SU-DHL-6 (cell line): ENCODE measurements at regions not wholly inside any gene's neighbourhood (a gene's known extent, or its start where the extent isn't known, plus 50 kb on each side); places are given as distances from the start of the nearest gene placed in this dataset.
"Not testable (repeated sequence)": the region's sequence is repeated elsewhere in the genome, so short reads cannot be mapped to it uniquely, and the experiment has no call there.

ENCODE experiments used
- H2AFZ ChIP-seq: fragments of 200-600 bp; sonication (generic); 2 replicates; pipeline ENCODE4 v1.6.1; 2014; ENCODE audit warnings: low read depth, mild to moderate bottlenecking, moderate library complexity, mixed read lengths, antibody characterized with exemption, low read length; ENCODE audit not compliant: severe bottlenecking
- H3F3A ChIP-seq: fragments of 200-600 bp; shearing (Covaris generic); 2 replicates; pipeline ENCODE4 v1.6.0; 2016; ENCODE audit warnings: antibody characterized with exemption, mild to moderate bottlenecking; ENCODE audit not compliant: insufficient read depth
- H3K27ac ChIP-seq: fragments of 200-600 bp; sonication (generic); 2 replicates; pipeline ENCODE4 v1.5.1; 2016; ENCODE audit warnings: low read depth, mild to moderate bottlenecking, low read length, moderate library complexity, mixed read lengths
- H3K27me3 ChIP-seq: fragments of 200-600 bp; sonication (generic), shearing (Covaris generic); 2 replicates; pipeline ENCODE4 v1.6.0; 2014; ENCODE audit warnings: mild to moderate bottlenecking, low read length
- H3K36me3 ChIP-seq: fragments of 200-600 bp; sonication (generic); 2 replicates; pipeline ENCODE4 v1.6.1; 2014; ENCODE audit warnings: mild to moderate bottlenecking, low read length, mixed read lengths
- H3K4me2 ChIP-seq: fragments of 300-600, 200-600 bp; shearing (Covaris generic), sonication (generic); 2 replicates; pipeline ENCODE4 v1.6.0; 2014; ENCODE audit warnings: low read length, low read depth, mild to moderate bottlenecking; ENCODE audit not compliant: poor library complexity, severe bottlenecking
- H3K4me3 ChIP-seq: fragments of 200-600 bp; sonication (generic); 2 replicates; pipeline ENCODE4 v1.5.1; 2014; ENCODE audit warnings: antibody characterized with exemption, low read length, mild to moderate bottlenecking, mixed read lengths; ENCODE audit not compliant: insufficient read depth, poor library complexity, severe bottlenecking
- H3K79me2 ChIP-seq: fragments of 200-600 bp; sonication (generic); 2 replicates; pipeline ENCODE4 v1.6.1; 2014; ENCODE audit warnings: mild to moderate bottlenecking, low read length, moderate library complexity; ENCODE audit not compliant: insufficient read depth
- H3K9ac ChIP-seq: fragments of 200-600 bp; sonication (generic); 2 replicates; pipeline ENCODE4 v1.7.0; 2014; ENCODE audit warnings: mild to moderate bottlenecking, low read length
- H3K9me2 ChIP-seq: fragments of 200-600 bp; sonication (generic); replicated peaks from 2 replicates; pipeline ENCODE4 v1.6.1; 2014; ENCODE audit warnings: low read length; ENCODE audit not compliant: insufficient read depth
- H3K9me3 ChIP-seq: fragments of 200-600 bp; sonication (generic); 2 replicates; pipeline ENCODE4 v1.6.1; 2014; ENCODE audit warnings: low read length, mixed read lengths; ENCODE audit not compliant: insufficient read depth
- H4K20me1 ChIP-seq: fragments of 200-600 bp; sonication (generic); 2 replicates; pipeline ENCODE4 v1.6.1; 2014; ENCODE audit warnings: low read depth, mild to moderate bottlenecking, antibody characterized with exemption, low read length, moderate library complexity, mixed read lengths
- EZH2phosphoT487 ChIP-seq: fragments of 200-600 bp; sonication (generic), shearing (Covaris generic); conservative IDR thresholded peaks from 2 replicates; pipeline ENCODE4 v1.6.1; 2018; ENCODE audit warnings: mild to moderate bottlenecking, antibody characterized with exemption, low read length, moderate library complexity, mixed read lengths
- TF ChIP-seq, protein P1 (sequence below): fragments of 200-600 bp; sonication (generic); IDR thresholded peaks from one replicate; pipeline ENCODE4 v1.5.1; 2017; ENCODE audit warnings: antibody characterized with exemption, mild to moderate bottlenecking, low read length, moderate library complexity; ENCODE audit not compliant: insufficient read depth, poor library complexity, severe bottlenecking

DNA sequence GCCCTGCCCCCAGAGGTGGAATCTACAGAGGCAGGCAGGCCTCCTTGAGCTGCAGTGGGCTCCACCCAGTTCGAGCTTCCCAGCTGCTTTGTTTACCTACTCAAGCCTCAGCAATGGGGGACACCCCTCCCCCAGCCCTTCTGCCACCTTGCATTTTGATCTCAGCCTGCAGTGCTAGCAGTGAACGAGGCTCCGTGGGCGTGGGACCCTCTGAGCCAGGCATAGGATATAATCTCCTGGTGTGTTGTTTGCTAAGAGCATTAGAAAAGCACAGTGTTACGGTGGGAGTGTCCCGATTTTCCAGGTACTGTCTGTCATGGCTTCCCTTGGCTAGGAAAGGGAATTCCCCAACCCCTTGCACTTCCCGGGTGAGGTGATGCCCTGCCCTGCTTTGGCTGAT lies 76.7 kb upstream of the BMP4 start:
- H3K9me3 ChIP-seq, H3K27ac ChIP-seq, H4K20me1 ChIP-seq, H2AFZ ChIP-seq, H3K9ac ChIP-seq, H3F3A ChIP-seq, H3K27me3 ChIP-seq, H3K4me2 ChIP-seq, H3K79me2 ChIP-seq, H3K9me2 ChIP-seq, H3K36me3 ChIP-seq, H3K4me3 ChIP-seq: not testable (repeated sequence)

DNA sequence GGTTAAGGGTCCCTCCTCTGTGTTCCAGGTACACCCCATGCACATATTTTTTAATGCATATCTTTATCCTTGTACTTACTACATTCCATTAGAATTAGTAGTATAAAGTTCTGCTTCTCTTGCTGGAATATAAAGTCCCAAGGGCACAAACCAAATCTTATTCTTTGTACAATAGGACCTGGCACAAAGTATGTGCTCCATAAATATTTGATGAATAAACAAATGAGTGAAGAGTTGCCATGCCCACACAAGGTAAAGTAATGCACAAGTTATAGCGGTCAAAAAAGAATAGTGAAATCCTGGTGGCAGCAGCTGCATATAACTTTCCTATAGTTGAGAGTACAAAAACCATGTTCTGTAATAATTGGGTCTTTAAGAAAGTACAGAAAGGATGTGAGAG lies 82.1 kb upstream of the BMP4 start:
- Histone ChIP-seq H3K4me3 (no peak overlapping the region), H3K79me2 (no peaks in the 10 kb centered on the region), H3K27ac (no peak overlapping the region), H3F3A (no peaks in the 10 kb centered on the region), H2AFZ (no peak overlapping the region), H3K36me3 (no peaks in the 10 kb centered on the region), H3K4me2 (no peak overlapping the region), H3K9me2 (no peaks in the 10 kb centered on the region), H3K9me3 (peaks cover 3% of the 10 kb centered on the region; the same call in 1 of the 2 replicates), H4K20me1 (no peaks in the 10 kb centered on the region), H3K9ac (no peak overlapping the region), H3K27me3 (no peaks in the 10 kb centered on the region)
- TF ChIP-seq EZH2phosphoT487, result no peak
- TF ChIP-seq, protein P1, sequence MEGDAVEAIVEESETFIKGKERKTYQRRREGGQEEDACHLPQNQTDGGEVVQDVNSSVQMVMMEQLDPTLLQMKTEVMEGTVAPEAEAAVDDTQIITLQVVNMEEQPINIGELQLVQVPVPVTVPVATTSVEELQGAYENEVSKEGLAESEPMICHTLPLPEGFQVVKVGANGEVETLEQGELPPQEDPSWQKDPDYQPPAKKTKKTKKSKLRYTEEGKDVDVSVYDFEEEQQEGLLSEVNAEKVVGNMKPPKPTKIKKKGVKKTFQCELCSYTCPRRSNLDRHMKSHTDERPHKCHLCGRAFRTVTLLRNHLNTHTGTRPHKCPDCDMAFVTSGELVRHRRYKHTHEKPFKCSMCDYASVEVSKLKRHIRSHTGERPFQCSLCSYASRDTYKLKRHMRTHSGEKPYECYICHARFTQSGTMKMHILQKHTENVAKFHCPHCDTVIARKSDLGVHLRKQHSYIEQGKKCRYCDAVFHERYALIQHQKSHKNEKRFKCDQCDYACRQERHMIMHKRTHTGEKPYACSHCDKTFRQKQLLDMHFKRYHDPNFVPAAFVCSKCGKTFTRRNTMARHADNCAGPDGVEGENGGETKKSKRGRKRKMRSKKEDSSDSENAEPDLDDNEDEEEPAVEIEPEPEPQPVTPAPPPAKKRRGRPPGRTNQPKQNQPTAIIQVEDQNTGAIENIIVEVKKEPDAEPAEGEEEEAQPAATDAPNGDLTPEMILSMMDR, result no peak

DNA sequence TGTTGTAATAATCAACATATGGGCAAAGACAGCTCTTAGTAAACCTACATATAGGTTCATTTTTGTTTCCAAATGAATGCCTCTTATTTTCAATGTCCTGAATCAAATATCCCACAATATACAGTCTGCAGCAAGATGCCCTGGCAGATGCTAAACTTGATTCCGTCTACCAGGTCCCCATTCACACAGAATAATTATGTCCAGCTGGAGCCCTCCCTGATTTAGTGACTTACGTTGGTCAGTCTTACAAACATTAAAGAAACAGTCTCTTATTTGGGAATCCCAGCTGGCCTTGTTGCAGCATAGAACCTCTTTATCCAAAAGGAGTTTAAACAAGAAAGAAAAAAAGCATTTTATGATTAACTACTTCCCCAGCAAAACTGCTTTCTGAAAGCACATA lies 82.7 kb upstream of the BMP4 start:
- H3K79me2 ChIP-seq, result no peaks in the 10 kb centered on the region
- no peaks in the 10 kb centered on the region for H3K36me3 ChIP-seq
- H3K27ac ChIP-seq, result no peak overlapping the region
- H3K27me3 ChIP-seq, result no peaks in the 10 kb centered on the region
- no peak for TF ChIP-seq EZH2phosphoT487
- TF ChIP-seq, protein P1, result no peak
- H3K4me2 ChIP-seq, result no peak overlapping the region
- H3K4me3 ChIP-seq, result no peak overlapping the region
- H3F3A ChIP-seq, result no peaks in the 10 kb centered on the region
- H3K9ac ChIP-seq, result no peak overlapping the region
- no peak overlapping the region for H2AFZ ChIP-seq
- no peaks in the 10 kb centered on the region for H3K9me2 ChIP-seq
- H3K9me3 ChIP-seq, result no peaks in the 10 kb centered on the region
- H4K20me1 ChIP-seq, result no peaks in the 10 kb centered on the region

DNA sequence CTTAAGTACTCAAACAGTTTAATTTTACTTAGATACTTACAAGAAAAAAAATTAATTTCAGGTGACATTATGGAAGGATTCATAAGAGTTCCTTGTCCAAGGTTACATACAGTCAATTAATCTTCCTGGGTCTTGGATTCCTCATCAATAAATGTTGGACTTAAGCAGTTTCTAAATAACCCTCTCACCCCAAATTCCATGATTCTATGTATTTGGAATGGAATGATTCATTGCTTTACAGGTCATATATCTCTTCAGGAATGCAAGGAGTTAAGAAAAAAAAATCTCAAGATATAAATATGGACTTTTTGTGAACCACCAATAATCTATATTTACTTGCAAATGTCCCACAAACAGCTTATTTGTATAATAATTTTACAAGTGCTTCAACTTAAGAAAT lies 84.2 kb upstream of the BMP4 start:
- Histone ChIP-seq H3K9ac (no peak overlapping the region), H3F3A (no peaks in the 10 kb centered on the region), H3K27ac (no peak overlapping the region), H3K9me2 (no peaks in the 10 kb centered on the region), H3K4me2 (no peak overlapping the region), H3K4me3 (no peak overlapping the region), H2AFZ (no peak overlapping the region), H3K79me2 (no peaks in the 10 kb centered on the region), H3K27me3 (no peaks in the 10 kb centered on the region), H3K9me3 (no peaks in the 10 kb centered on the region), H4K20me1 (no peaks in the 10 kb centered on the region), H3K36me3 (no peaks in the 10 kb centered on the region)
- TF ChIP-seq, protein P1, result no peak
- TF ChIP-seq EZH2phosphoT487, result no peak
